CD4-positive, alpha-beta T cell (primary cell): ENCODE measurements at regions not wholly inside any gene's neighbourhood (a gene's known extent, or its start where the extent isn't known, plus 50 kb on each side); places are given as distances from the start of the nearest gene placed in this dataset.

Experiments
- ATAC-seq: fragments of 200-7000 bp; cut with Tn5 transposase; one replicate; pipeline ENCODE4 v1.10.0; 2022; ENCODE audit warnings: mild to moderate bottlenecking; ENCODE audit not compliant: poor library complexity
- CTCF ChIA-PET: fragments of 350-600 bp; sonication (Branson Sonifier 250); formaldehyde crosslinking; loops from one replicate; lab custom pipeline; 2021; ENCODE audit warnings: antibody characterized with exemption, inconsistent platforms; lab: Charles Lee
- POLR2A ChIA-PET: fragments of 350-600 bp; sonication (Branson Sonifier 250); formaldehyde crosslinking; loops from one replicate; lab custom pipeline; 2021; ENCODE audit warnings: antibody characterized with exemption, inconsistent platforms; lab: Charles Lee
- DNase-seq, 14 experiments: peaks; one replicate each; pipeline ENCODE4 v3.0.0-alpha.2; 2013 to 2020; ENCODE audit warnings: mixed read lengths in 2 of 14
- H3K27ac ChIP-seq, 2 donors: one replicate each; pipeline versions ENCODE4 v1.5.1 to v1.7.0; 2013; ENCODE audit warnings: low read length in 2 of 2, low read depth in 1 of 2, mild to moderate bottlenecking in 1 of 2
- H3K27me3 ChIP-seq, 2 experiments: 1 replicate in 1 of 2; 2 replicates in 1 of 2; pipeline versions ENCODE4 v1.6.1 to v1.7.0; 2013; ENCODE audit warnings: low read length in 2 of 2, control low read depth in 1 of 2, mild to moderate bottlenecking in 1 of 2, moderate library complexity in 1 of 2; ENCODE audit not compliant: insufficient read depth in 2 of 2, control insufficient read depth in 1 of 2
- H3K36me3 ChIP-seq: one replicate; pipeline ENCODE4 v1.6.1; 2013; ENCODE audit warnings: low read length, control low read depth; ENCODE audit not compliant: insufficient read depth
- H3K4me1 ChIP-seq: one replicate; pipeline ENCODE4 v1.6.1; 2013; ENCODE audit warnings: low read length, control low read depth; ENCODE audit not compliant: insufficient read depth
- H3K4me3 ChIP-seq: one replicate; pipeline ENCODE4 v1.5.1; 2013; ENCODE audit warnings: mild to moderate bottlenecking, low read length, moderate library complexity
- H3K9me3 ChIP-seq, 2 experiments: 1 replicate in 1 of 2; 2 replicates in 1 of 2; pipeline versions ENCODE4 v1.6.1 to v1.7.0; 2013; ENCODE audit warnings: low read length in 2 of 2, mild to moderate bottlenecking in 2 of 2, control low read depth in 1 of 2, moderate library complexity in 1 of 2; ENCODE audit not compliant: control insufficient read depth in 1 of 2, insufficient read depth in 1 of 2
- H3K27ac Mint-ChIP-seq: one replicate; pipeline ENCODE4 v1.8.0; 2020; ENCODE audit warnings: mixed read lengths
- H3K27me3 Mint-ChIP-seq: one replicate; pipeline ENCODE4 v1.8.0; 2021; ENCODE audit warnings: mixed read lengths
- H3K36me3 Mint-ChIP-seq: one replicate; pipeline ENCODE4 v1.8.0; 2021; ENCODE audit warnings: low read depth, mixed read lengths
- H3K4me1 Mint-ChIP-seq: one replicate; pipeline ENCODE4 v1.8.0; 2021; ENCODE audit warnings: low read depth, mixed read lengths
- H3K4me3 Mint-ChIP-seq: one replicate; pipeline ENCODE4 v1.8.0; 2020; ENCODE audit warnings: mild to moderate bottlenecking, mixed read lengths
- H3K9me3 Mint-ChIP-seq: one replicate; pipeline ENCODE4 v1.8.0; 2020; ENCODE audit warnings: mixed read lengths
- CTCF ChIP-seq: fragments of 200-600 bp; IDR thresholded peaks from one replicate; pipeline ENCODE4 v1.8.0; 2022; ENCODE audit warnings: antibody characterized with exemption, mild to moderate bottlenecking
- intact Hi-C, 2 experiments: fragments of 100-400 bp; cut with DNase I in 1 of 2; cut with micrococcal nuclease in 1 of 2; formaldehyde crosslinking; loops; one replicate each; pipeline versions ENCODE4 v1.15.1 to v1.9.0; 2023 to 2025; cut with DNase I, micrococcal nuclease

GRCh38 chr3:55413236-55413635, 73.9 kb downstream of the WNT5A start:
- DNase-seq (no peak), ATAC-seq (no peak)
- Mint-ChIP-seq H3K4me3 (no peak overlapping the region), H3K27ac (no peak overlapping the region), H3K27me3 (no peaks in the 10 kb centered on the region), H3K9me3 (peaks cover 3% of the 10 kb centered on the region), H3K36me3 (no peaks in the 10 kb centered on the region), H3K4me1 (no peaks in the 10 kb centered on the region)
- Histone ChIP-seq H3K27ac (no peak overlapping the region), H3K27me3 (no peaks in the 10 kb centered on the region), H3K9me3 (peaks cover 3 to 5% of the 10 kb centered on the region in 2 experiments), H3K4me1 (no peaks in the 10 kb centered on the region), H3K36me3 (no peaks in the 10 kb centered on the region), H3K4me3 (no peak overlapping the region)
- CTCF ChIA-PET, result no interaction called here
- no peak for TF ChIP-seq CTCF
- POLR2A ChIA-PET, result no interaction called here
- intact Hi-C loops, result no loop called here

- intact Hi-C loops, result no loop called here
- Mint-ChIP-seq H3K4me1 (no peaks in the 10 kb centered on the region), H3K4me3 (no peak overlapping the region), H3K27me3 (no peaks in the 10 kb centered on the region), H3K9me3 (peaks cover 6% of the 10 kb centered on the region), H3K27ac (no peak overlapping the region), H3K36me3 (no peaks in the 10 kb centered on the region)
- Histone ChIP-seq H3K9me3 (peaks cover 5 to 6% of the 10 kb centered on the region in 2 experiments), H3K27me3 (no peaks in the 10 kb centered on the region), H3K4me1 (no peaks in the 10 kb centered on the region), H3K27ac (no peak overlapping the region), H3K4me3 (no peak overlapping the region), H3K36me3 (no peaks in the 10 kb centered on the region)
- ATAC-seq (no peak), DNase-seq (no peak)
- TF ChIP-seq CTCF, result no peak
- ChIA-PET CTCF (no interaction called here), POLR2A (no interaction called here)
Measured at GRCh38 chr3:55412545-55412944, 74.6 kb downstream of the WNT5A start.

GRCh38 chr3:55409806-55410205, 77.3 kb downstream of the WNT5A start:
- CTCF ChIA-PET, result no interaction called here
- Histone ChIP-seq H3K27ac (no peak overlapping the region), H3K27me3 (no peaks in the 10 kb centered on the region), H3K9me3 (peaks cover 4 to 8% of the 10 kb centered on the region in 2 experiments), H3K4me1 (no peaks in the 10 kb centered on the region), H3K4me3 (no peak overlapping the region), H3K36me3 (no peaks in the 10 kb centered on the region)
- Mint-ChIP-seq H3K27ac (no peak overlapping the region), H3K9me3 (peaks cover 10% of the 10 kb centered on the region), H3K27me3 (no peaks in the 10 kb centered on the region), H3K4me1 (no peaks in the 10 kb centered on the region), H3K36me3 (no peaks in the 10 kb centered on the region), H3K4me3 (no peak overlapping the region)
- TF ChIP-seq CTCF, result no peak
- POLR2A ChIA-PET, result no interaction called here
- DNase-seq (no peak), ATAC-seq (no peak)
- intact Hi-C loops, result no loop called here
